Glomerular endothelial cell (primary cell): ENCODE measurements at regions not wholly inside any gene's neighbourhood (a gene's known extent, or its start where the extent isn't known, plus 50 kb on each side); places are given as distances from the start of the nearest gene placed in this dataset.

Experiments used
- DNase-seq: peaks from one replicate; pipeline ENCODE4 v3.0.0-alpha.2; 2011; ENCODE audit warnings: low read depth, low spot score; ENCODE audit errors: extremely low read depth

DNA sequence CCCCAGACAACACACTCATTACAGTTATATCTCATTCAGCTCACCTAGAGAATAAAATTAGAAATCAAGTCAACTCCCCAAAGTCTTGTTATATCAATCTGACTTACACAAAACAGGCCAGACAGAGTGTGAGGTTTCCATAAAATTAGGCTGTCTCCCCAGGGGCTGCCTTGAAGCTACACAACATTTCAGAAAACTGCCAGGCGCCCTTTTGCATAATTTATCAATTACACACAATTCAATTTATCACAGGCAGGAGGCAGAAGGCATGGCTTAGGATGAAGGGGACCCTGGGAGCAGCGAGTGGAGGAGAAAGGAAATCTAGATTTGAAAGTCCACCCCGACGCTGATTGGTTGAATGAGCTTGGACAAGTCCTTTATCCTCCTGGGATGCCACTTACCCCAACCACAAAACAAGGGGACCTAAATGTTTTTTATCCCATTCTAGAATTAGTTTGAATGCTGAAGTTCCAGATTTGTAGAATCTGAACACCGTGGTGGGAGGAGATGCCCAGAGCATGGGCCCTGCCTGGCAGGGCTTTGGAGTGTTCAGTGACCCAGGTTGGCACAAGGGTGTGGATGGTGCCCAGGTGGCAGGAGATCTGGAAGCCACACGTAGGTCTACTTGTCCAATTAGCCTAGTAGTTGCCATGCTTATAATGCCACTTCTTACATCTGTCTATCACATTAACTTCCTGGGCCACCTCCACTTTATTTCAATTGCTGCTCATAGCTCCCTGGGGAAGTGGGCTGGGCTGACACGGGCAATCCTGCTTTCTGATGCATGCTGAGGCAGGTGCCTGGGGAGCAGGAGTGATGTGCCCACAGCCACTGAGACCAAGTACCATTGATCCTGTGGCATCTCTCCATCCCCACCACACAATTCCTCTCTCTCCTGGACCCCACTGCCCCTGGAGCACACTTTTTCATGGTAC, 119.8 kb upstream of the TLE3 start:
- no peak for DNase-seq

DNA sequence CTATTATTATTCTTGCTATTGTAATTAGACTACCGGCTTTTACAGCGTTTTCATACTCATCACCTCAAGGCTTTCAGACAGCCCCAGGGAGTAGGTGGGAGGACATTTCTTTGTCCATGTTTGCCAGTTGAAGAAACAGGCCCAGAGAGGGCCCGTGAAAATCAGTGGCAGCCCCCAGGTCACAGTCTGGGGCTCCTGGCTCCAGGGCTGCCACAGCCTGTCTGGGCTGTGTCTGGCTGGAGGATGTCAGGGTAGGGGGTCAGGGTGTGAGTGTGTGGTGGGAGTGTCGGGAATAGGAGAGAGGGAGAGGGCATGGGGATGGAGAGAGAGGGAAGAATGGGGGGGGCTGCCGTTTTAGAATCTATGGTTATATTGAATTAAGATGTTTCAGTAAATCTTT, 118.2 kb upstream of the TLE3 start:
- no peak for DNase-seq

- DNase-seq = no peak
These were observed 117.4 kb upstream of the TLE3 start for GRCh38 chr15:70214941-70215635.

DNA sequence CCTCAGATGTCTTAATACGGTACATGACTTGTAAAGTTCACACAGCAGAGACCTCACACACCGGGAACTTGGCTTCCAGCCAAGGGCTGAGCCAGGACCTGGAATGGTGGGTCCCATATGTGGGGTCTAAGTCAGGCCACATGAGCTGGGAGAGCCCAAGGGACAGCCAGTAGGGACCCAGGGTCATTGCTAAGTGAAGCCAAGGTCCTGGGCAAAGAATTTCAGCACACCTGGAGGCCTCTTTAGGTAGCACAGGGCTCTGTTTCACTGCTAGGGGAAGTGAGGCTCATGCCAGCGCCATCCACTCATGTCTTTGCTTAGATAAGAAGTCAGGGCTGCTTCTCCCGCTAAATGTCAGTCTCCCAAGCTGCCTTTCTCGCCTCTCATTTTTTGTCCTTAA, 116.6 kb upstream of the TLE3 start:
- DNase-seq = no peak

GRCh38 chr15:70213794-70214193, 116.1 kb upstream of the TLE3 start:
- DNase-seq = no peak

- DNase-seq = no peak
These were observed 115.2 kb upstream of the TLE3 start for GRCh38 chr15:70212963-70213315.

- DNase-seq = no peak
These were observed 114.7 kb upstream of the TLE3 start for GRCh38 chr15:70212286-70212962.

- no peak for DNase-seq
These were observed 112.8 kb upstream of the TLE3 start for GRCh38 chr15:70210528-70210927.

DNA sequence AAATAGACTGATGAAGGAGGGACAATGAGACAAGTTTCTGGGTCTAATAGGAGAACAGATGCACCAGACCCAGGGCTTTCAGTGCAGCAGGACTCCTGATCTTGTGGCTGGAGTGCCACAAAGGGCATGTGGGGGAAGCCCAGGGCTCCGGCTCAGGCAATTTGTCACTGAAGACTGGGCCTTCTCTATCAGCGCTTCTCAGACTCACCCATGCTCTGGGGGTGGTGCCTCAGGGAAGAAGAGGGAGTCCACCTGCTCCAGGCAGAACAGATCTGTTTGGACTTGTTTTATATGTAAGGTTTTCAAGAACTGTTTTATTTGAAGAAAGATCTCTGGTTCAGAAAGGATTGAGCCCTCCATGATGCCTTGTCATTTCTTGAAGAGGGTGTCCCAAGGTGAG, 112.4 kb upstream of the TLE3 start:
- no peak for DNase-seq

- no peak for DNase-seq
These were observed 111.8 kb upstream of the TLE3 start for GRCh38 chr15:70209499-70209898.

DNA sequence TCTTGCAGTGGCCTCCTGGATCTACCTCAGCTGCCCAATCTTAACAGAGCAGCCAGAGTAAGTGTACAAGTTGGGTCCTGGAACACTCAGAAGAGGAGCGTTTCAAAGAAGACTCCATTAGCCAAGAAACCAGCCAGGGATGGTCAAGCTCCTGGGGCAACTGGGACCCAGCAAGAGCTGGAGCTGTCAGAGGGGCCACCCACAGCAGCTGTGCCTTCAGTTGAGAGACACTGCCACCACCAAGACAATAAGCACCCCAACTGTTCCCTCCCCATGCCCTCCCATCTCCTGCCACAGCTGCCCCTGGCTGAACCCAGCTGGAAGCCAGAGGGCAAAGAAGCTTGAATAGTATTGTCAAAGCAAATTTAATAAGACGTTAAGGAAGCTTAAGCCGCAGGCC, 110.6 kb upstream of the TLE3 start:
- DNase-seq = no peak

DNA sequence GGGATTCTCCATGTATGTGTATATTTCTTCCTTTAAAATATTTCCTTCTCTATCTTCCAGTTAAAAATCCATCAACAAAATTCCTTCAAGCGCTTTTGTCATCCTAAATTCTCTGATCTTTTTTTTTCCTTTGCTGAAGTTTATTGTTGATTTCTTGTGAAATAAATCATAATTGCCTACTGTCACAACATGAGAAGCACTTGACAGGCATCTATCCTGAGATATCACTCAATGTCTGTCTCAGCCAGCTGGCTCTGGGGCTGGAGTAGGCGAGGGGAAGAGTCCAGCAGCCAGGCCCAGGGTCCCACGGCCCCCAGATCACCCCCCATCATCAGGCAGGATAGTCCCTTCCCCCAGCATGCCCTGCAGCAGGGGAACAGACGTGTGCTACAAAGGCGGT, 109.0 kb upstream of the TLE3 start:
- DNase-seq = no peak

GRCh38 chr15:70204652-70205051, 106.9 kb upstream of the TLE3 start:
- DNase-seq = no peak

GRCh38 chr15:70203981-70204560, 106.4 kb upstream of the TLE3 start:
- DNase-seq = no peak

DNA sequence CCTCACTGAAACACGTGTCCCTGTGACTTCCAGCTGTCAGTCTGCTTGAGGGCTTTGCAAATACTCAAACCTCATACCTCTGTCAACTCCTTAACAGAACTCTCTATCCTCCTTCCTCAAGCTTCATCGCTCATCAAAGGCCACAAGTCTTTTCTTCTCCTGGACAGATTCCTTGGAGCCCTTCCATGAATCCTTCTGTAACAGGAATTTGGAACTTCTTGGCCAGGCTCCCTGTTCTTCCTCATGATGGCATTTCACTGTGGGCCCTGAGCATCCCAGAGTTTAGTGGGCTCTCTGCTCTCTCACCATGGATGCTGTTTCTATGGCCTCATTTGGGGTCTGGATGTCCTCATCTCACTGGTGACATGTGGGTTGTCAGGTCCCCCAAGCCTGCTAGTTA, 105.0 kb upstream of the TLE3 start:
- no peak for DNase-seq

- DNase-seq = no peak
These were observed 103.7 kb upstream of the TLE3 start for GRCh38 chr15:70201425-70201775.

DNA sequence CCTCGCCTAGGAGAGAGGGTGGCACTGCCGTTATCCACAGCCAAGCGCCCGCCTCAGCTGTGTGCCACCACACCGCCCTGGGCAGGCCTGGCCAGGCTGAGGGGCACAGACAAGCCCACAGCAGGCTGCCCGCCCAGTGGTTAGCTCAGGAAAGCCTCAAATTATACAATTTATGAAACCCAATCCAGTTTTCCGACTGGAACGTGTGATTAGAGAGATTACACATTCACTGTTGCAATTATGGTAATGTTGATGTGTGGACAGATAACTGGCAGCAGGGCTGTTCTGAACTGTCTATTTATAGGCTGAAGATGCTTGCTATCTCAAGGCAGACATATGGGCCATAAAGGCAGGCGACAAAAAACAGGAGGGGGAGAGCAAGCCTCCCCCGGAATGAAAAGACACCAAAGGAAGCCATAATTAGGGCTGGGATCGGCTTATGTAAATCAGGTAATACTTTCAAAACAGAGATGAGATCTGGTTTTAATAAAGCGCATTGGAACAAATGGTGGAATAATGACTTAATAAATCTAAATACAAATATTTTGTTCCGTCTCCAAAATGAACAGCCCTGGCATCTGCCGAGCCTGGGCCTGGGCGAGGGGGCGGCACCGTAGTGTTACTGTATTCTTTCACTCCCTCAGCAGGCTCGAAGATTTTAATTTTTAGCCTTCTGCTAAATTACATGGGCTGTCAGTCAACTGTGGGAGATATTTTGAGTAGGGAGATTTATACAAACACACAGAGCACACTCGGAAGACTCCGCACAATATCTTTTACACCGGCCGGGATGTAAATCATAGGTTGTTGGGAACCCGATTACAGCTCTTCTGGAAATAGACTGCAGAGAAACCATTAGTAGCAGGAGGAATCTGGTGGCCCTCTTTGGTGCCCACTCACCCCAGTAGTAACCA, 103.1 kb upstream of the TLE3 start:
- DNase-seq = no peak

GRCh38 chr15:70199540-70200410, 102.1 kb upstream of the TLE3 start:
- DNase-seq = no peak

- DNase-seq = no peak
These were observed 101.4 kb upstream of the TLE3 start for GRCh38 chr15:70199124-70199482.
